Stimulated activated CD4-positive, alpha-beta T cell treated with anti-CD3 and anti-CD28 coated beads, Interleukin-15, amount 100 ng/mL, for 1 hour (primary cell): ENCODE measurements at regions not wholly inside any gene's neighbourhood (a gene's known extent, or its start where the extent isn't known, plus 50 kb on each side); places are given as distances from the start of the nearest gene placed in this dataset.
"Not testable (repeated sequence)": the region's sequence is repeated elsewhere in the genome, so short reads cannot be mapped to it uniquely, and the experiment has no call there.

Experiments used
- DNase-seq, 2 donors: peaks; one replicate each; pipeline ENCODE4 v3.0.0-alpha.2; 2020; ENCODE audit warnings: low read depth in 1 of 2, low spot score in 1 of 2

GRCh38 chr9:78707080-78707479, 410.2 kb downstream of the PSAT1 start:
- no peak for DNase-seq

GRCh38 chr9:78707481-78707991, 410.6 kb downstream of the PSAT1 start:
- DNase-seq, result no peak

- DNase-seq, result no peak
Observed at GRCh38 chr9:78712903-78713613, 416.1 kb downstream of the PSAT1 start.

GRCh38 chr9:78713614-78714405, 416.9 kb downstream of the PSAT1 start:
- DNase-seq, result no peak

GRCh38 chr9:78714576-78714975, 417.7 kb downstream of the PSAT1 start:
- no peak for DNase-seq

GRCh38 chr9:78719029-78719428, 422.1 kb downstream of the PSAT1 start:
- DNase-seq, result not testable (repeated sequence)

- DNase-seq, result no peak
Observed at GRCh38 chr9:78724896-78725295, 428.0 kb downstream of the PSAT1 start.

GRCh38 chr9:78725503-78725902, 428.6 kb downstream of the PSAT1 start:
- DNase-seq, result no peak

GRCh38 chr9:78745331-78745730, 448.4 kb downstream of the PSAT1 start:
- DNase-seq, result no peak

GRCh38 chr9:78746010-78746409, 449.1 kb downstream of the PSAT1 start:
- no peak for DNase-seq

GRCh38 chr9:78753039-78753438, 456.1 kb downstream of the PSAT1 start:
- DNase-seq, result no peak

GRCh38 chr9:78756813-78757510, 460.0 kb downstream of the PSAT1 start:
- no peak for DNase-seq

- no peak for DNase-seq
Observed at GRCh38 chr9:78763424-78763823, 466.5 kb downstream of the PSAT1 start.

GRCh38 chr9:78765861-78766260, 468.9 kb downstream of the PSAT1 start:
- DNase-seq, result no peak

GRCh38 chr9:78767490-78767889, 470.6 kb downstream of the PSAT1 start:
- DNase-seq, result no peak

- DNase-seq, result no peak
Observed at GRCh38 chr9:78769690-78770089, 472.8 kb downstream of the PSAT1 start.

- no peak for DNase-seq
Observed at GRCh38 chr9:78775211-78775610, 478.3 kb downstream of the PSAT1 start.

GRCh38 chr9:78775696-78776295, 478.9 kb downstream of the PSAT1 start:
- no peak for DNase-seq

- DNase-seq, result no peak
Observed at GRCh38 chr9:78777747-78778146, 480.8 kb downstream of the PSAT1 start.

- DNase-seq, result no peak
Observed at GRCh38 chr9:78778318-78778717, 481.4 kb downstream of the PSAT1 start.

- DNase-seq, result no peak
Observed at GRCh38 chr9:78778861-78779374, 482.0 kb downstream of the PSAT1 start.
